HG03135 (cell line): ENCODE measurements at regions not wholly inside any gene's neighbourhood (a gene's known extent, or its start where the extent isn't known, plus 50 kb on each side); places are given as distances from the start of the nearest gene placed in this dataset.

Experiments
- ATAC-seq: cut with Tn5 transposase; IDR thresholded peaks from one replicate; pipeline ENCODE4 v1.9.1; 2021; ENCODE audit warnings: mild to moderate bottlenecking, moderate library complexity; ENCODE audit not compliant: unreplicated experiment

DNA sequence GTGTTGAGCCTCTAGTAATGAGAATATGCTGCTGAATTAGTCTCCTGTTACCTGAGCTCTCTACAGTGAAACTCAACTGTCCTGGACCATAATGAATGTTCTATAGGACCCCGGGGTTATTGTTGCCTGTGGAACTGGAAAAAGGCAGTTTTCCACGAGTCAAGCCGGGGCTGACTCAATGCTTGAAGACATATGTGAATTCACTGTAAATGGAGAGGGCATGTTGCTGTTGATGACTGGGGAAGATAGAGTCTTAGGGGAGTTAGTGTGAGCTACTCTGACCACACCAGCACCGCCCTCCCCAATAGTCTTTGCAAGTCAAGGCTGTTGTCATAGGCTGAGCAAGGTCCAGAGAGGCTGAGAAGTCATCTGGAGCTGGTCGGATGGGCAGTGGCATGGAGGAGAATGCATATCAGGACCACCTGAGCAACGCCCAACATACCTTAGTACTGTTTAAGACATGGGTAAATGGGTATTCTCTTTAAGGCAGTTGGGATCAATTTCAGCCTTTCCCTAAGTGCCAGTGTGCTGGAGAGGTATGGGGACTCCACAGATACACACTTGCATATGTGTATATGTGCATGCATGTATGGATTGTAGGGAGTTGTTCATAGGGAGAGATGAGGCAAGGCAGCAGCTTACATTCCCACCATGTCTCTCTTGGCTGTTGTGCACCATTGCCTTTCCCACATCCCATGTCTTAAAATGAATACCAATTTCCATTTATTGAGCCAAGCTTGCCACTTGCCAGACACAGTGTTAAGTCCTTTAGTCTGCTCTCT is 230.1 kb upstream of the NAV2 start:
- ATAC-seq: no peak

DNA sequence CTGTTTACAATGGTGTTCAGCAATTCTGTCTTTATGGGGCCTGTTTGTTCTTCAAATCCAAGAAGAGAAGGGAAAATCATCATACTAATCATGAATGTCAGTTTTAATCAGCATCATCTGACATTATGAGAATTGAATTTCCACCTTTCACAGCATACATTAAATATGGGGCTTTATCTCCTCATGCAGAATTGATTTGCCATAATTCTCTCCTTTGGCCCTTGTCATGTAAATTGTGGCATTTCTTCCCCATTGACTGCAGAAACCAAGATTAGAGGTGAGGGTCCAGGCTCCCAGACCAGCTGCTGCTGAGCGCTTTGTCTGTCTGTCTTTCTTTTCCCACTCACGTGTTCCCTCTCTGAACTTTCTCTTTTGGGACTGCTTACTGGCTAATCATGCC is 232.1 kb upstream of the NAV2 start:
- no peak for ATAC-seq

DNA sequence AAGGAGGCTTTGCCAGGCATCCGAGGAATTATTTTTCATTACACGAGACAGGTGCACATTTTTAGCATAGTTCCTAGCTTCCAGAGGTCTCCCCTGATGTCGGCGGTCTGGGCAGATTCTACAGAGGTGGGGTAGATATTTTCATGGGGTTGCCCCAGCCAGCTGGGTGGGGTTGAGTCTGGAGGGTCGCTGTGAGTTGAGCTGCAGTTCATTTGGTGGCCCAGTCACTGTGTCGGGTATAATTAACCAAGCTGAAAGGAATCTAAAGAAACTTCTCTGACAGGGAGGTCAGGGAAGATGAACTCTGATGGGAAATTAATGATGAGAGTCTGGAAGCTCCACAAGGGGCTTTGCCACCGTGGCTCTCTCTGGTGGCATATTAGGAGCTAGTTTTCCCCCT is 233.7 kb upstream of the NAV2 start:
- ATAC-seq: no peak

DNA sequence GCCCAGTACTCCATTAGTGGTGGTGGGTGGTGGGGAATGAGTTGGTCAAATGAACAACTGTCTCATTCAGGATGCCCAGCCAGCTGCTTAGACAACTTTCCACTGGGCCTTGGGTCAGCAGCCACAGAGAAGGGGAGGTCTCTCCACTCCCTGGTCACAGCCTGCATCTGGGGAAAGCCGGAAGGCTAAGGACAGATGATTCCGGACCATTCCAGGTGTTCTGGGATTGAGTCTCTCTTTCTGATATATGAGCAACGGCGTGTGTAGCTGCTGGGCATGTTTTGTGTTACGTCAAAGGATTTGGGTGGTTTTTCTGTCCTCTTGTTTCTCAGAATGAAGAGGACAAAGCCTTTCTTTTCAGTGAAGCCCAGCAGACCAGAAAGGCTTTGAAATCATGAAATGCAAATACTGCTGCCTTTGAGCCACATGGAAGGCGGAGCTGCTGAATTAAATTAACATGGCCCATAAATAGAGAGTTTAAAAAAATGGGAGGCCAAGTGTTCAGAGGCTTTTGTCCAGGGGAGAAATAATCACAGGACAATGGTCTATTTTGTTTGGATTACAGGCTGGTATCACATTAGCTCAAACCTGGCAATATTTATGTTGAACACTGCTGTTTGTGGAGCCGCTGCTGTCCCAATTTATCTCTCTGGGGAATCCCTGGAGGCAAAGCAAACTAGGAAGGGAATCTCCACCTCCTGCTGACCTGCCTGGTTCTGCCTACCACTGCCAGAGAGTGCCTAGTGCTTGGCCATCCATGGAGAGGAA is 234.4 kb upstream of the E2F8 start:
- no peak for ATAC-seq

DNA sequence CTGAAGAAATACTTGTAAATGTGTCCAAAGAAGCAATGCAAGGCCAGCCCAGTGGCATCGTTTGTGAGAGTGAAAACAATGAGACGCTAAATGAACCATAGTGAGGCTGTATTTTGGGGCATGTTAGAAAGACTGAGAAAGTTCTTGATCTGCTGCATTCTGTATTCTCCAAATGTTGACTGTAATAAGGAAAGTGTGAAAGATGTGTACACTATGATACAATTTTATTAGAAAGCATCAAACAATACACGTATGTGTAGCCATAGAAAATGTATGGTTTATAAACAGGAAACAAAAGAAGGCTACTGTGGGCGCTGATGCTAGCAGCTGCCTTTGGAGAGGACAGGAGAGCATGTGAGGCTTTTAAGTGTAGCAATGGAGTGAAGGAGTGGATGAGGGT is 233.5 kb upstream of the E2F8 start:
- ATAC-seq: no peak

DNA sequence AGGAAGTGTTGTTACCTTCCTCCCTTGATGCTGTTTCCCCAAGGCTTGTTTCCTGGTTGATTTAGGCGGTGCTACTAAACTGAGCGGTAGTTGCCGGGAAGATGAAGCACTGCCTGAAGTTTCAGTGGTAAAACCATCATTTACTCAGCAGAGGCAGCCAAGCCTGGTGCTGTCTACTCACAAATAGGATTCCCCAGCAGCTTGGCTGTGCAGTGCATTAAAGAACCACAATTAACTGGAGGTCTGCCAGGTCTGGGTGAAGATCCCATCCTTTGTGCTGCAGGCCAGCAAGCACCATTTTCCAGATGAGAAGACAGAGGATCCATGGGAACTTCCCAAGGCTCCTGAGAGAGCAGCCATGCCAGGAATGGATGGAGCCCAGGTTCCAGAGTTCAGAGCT is 231.9 kb upstream of the E2F8 start:
- ATAC-seq: no peak

DNA sequence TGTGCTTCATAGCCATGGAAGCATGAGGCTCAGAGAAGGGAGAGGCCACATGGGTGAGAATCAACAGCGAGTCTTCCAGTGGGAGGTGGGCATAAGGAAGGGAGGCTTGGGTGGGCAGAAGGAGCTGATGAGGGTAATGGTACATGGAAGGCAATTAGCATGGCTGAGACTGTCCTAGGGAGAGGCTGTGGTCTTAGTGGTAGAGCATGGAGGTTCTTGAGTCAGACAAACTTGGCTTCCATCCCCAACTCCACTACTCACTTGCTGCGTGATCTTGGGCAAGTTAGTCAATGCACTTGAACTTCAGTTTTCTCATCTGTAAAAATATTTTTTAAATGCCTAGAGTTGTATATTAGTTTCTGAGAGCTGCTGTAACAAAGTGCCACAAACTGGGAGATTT is 227.2 kb upstream of the E2F8 start:
- no peak for ATAC-seq

DNA sequence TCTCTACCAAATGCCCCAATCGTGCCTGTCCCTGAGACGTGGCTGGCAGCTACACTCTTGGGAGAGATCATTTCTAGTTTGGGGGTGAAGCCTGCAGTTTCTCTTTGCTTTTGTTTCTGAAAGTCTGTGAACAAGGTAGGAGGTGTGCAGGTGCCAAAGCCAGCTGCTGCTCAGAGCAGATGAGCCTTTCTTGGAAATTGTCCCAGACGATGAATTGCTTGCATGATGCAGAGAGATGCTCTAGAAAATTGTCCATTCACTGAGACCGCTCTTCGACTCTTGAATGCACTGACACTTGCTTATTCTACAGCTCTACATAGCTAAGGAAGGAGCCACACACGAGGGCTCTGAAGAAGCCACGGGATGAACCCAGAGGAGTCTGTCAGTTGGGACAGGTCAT is 225.6 kb upstream of the E2F8 start:
- no peak for ATAC-seq

DNA sequence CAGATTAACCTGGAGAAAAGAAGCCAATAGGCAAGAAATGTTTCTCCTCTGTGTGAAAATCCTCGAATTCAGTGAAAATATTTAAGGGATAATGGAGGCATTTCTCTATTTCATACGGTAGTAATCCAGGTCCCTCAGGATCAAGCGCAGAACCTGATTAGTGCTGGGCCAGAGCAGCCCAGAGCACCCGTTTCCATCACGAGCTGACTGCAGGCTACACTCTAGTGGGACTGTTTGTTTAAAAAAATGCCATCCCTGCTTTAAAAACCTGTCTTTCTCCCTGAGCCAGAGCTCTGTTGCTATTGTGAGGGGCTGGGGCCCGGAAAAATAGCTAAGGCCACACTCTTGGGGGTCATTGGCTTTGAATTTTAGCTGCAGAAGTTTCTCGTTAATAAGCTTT is 223.2 kb upstream of the E2F8 start:
- ATAC-seq: no peak

DNA sequence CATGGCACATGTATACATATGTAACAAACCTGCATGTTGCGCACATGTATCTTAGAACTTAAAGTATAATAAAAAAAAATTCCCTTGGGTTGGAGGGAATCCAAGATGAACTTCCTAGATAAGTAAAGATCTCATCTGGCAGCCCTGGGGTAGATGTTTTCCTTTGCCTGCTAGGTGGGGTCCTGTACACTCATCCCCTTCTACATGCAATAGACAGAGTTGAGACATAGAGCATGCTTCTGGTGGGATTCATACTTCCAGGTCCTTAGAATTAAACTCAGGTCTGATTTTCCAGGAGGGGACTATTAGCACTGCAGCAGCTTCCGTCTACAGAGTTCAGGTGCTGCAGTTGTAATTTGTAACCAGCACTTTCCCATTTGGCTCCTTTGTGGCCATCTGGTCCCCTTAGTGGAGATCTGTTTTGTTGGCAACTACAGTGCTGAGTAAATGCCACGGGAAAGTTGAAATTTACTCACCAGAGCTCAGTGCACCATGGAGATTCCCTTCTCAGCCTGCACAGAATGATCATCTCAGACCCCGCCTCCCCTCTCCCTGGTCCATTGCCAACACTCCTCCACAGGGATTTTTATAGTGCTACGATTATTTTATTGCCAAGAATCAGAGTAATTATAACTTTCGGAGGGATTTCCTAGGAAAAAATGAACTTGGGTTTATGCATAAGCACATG is 220.1 kb upstream of the E2F8 start:
- ATAC-seq: no peak

DNA sequence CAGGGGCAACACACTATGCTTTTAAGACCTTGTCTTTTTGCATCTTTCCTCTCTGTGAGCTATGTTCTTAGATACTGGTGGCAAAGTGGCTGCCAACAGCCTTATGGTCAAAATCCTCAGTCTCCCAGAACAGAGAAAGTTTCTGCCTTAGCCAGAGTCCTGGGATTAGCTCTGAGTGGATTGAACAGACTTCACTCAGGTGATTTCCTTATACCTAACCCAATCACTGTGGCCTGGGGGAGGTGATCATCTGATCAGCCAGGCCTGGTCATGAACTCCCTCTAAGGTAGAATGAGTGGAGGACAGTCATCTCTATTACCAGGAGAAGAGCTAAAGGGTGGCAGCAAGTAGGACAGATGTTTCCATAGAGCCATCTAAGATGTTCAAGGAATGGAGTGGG is 218.5 kb upstream of the E2F8 start:
- no peak for ATAC-seq

DNA sequence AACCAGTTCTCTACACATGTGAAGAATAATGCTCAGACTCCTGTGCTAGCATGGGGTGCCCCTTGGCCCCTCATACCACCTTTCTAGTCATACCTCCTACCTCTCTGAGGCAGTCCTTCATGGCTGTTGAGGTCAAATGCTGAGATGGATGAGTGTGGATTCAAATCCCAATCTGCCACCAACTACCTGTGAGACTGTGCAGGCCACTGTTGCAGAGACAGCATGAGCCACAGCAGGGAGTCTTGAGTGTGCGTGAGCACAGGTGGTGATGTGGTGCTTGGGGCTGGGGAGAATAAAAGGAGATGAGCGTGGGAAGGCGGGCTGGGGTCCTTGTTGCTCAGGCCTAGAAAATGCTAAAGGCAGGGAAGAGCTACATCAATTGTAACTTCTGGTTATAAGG is 218.0 kb upstream of the E2F8 start:
- ATAC-seq: no peak

DNA sequence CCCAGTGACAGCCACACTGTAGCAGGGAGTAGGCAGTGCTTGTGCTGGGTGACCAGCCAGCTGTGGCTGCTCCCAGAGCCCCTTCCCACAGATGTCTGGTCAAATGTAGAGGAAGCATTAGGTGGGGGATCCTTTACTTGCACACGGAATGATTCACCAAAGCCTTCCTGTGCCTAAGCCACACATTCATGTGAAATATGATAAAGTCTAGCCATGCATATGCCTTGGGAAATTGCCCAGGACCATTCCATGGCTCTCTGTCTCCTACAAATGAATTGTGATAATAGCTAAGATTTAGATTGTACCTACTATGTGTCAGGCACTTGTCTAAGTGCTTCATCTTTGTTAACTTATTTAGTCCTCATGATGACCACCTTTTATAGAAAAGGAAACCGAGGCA is 217.5 kb upstream of the E2F8 start:
- ATAC-seq: no peak

DNA sequence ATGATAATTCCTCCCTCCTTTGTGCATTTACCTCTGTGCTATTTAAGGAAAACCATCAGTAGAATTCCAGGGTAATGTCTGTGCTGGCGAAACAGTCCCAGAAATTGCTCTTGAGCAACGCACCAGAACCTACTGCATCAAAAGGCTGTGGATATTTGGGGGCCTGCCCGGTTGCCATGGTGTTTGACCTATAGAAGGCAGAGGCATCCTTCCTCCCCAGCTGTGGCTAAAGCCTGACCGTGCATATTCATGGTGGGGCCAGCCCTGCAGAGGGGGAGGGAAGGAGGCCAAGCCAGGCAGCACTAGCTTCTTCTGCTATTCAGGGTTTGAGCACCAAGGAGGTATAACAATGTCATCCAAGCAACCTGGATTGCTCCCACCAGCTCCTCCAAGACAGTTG is 215.0 kb upstream of the E2F8 start:
- no peak for ATAC-seq

DNA sequence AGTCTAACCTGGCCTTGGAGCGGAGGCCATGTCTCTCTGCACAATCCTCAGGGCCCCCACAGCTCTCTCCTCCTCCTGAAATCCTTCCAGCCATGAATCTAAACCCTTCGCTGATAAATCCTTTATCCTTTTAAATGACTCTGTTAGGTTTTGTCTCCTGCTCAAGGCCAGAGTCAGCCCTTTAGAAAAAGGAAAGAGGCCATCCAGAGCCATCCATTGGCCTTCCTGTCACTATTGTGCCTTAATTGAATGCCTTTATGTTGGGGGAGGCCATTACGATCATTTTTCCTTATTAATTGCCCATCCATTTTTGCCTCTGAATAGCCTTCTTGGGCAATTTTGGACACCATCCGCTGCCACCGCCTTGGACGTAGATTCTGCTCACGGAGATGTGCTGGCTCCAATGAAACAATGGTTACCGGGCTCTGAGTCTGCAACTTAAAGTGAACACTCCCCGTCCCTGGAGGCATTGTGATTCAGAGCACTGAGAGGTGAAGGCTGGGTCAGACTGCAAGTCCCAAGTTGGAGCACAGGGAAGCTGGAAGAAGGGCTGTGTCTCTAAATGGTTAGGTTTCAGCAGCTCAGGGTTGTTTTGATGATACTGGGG is 213.0 kb upstream of the E2F8 start:
- no peak for ATAC-seq

DNA sequence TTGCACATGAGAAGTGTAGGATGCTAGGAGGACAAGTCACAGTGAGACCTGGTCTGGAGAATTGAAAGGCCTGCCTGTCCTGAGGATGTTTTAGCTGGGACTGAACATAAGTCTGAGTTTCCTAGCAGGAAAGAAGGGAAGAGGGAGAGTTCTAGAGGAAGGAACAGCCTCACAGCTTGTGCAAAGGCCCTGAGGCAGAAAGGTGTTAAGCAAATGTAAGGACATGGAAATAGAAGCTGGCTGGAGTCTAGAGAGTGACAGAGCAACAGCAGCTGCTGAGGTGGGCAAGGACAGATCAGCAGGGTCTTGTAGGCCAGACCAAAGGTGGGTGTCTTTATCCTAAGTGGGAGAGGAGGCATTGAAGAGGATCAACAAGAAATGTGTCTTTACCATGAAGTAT is 210.9 kb upstream of the E2F8 start:
- no peak for ATAC-seq

DNA sequence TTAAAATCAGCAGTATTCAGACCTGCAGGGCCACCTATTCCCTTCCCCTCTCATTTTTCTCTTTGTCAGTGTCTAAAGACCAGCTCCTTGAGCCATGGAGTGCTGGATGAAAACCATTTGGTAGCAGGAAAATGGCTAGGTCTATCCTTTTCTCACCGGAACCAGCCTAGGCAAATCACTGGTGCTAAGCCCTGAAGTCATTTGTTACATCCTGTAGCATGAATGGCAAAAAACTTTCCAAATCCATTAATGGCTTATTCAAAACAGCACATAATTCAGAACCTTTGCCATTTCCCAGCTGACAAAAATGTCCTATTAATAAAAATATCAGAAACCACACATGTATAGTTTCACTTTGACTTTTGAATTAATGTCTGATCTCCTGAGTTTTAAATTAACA is 209.5 kb upstream of the E2F8 start:
- ATAC-seq: no peak

DNA sequence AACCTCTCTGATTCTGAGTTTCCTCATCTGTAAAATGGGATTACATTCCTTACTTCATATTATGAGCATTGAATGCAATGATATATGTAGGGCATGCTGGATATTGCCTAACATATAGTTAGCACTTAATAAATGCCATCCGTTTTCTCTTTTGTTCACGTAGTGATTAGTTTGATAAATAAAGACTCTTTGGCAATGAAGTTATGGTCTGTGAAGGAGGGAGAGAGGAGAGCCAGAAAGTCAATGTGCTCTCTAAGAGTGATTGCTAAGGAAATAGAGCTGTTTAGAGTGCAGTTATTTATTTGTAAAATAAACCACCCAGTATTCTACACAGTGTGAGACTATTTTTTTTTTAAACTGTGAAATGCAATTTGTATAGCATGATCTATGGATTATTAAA is 207.9 kb upstream of the E2F8 start:
- ATAC-seq: no peak

DNA sequence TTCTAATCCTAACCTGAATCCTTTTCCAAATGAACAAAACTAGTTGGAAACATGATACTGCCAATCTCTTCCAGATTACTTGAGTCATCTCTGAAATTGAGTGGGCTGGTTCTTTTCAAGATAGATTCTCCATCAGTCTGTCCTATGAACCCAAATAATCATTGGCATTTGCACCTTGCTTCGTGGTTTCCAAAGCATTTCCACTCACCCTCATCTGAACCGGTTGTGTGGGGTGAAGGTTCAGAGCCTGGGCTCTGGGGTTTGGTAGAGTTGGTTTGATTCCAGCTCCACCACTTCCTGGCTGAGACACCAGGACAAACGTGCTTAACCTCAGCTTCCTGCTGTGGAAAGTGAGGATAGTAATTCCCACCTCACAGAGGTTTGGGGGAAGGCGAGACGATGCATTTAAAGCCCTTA is 206.4 kb upstream of the E2F8 start:
- ATAC-seq: no peak

DNA sequence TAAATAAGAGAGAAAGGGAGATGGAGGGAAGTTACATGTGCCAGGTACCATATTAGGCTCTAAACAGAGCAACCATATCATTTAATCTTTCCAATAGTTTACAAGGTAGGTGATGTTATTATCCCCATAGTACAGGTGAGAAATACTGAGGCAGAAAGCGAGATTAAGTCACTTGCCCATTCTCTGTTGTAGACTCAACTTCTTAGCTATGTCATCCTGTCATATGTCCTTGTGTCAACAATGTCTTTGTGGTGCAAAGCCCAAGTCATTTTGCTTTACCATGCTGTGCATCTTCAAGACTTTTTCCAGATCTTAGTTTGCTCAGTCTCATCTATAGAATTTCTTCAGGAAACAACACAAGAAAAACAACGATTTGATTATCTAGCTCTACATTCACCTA is 205.0 kb upstream of the E2F8 start:
- ATAC-seq: no peak

DNA sequence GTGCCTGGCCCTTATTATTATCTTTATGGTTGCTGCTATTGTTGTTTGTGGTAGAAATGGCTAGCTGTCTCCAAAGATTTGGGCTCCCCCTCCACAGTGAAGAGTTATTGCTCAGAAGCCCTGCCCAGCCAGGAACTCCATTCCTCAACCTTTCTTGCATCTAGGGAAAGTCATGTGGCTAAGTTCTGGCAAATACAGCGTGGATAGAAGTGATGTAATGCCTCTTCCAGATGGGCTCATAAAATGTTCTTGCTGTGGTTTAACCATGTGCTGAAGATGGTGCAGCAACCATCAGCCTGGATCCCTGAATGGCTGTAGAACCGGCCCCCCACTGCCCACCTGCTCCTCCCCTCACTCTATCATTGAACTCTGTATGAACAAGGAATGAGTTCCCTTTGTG is 203.5 kb upstream of the E2F8 start:
- no peak for ATAC-seq

DNA sequence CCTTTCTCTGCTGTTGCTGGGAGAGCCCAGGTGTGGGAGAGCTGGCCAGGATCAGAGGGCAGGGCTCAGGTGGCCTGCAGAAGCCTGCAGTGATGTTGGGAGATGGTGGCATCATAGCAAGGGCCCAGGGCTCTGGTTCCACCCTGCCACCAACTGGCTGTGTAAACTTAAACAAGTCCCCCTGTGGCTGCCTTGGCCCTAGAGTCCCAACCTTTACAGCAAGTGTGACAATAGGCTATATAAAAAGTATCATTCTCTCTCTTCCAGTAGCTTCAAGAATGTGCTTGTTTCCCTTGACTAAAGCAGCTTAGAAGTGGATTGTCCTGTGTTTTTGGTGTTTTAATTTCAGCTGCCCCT is 201.8 kb upstream of the E2F8 start:
- ATAC-seq: no peak
